PC-9 (cell line): ENCODE measurements at regions not wholly inside any gene's neighbourhood (a gene's known extent, or its start where the extent isn't known, plus 50 kb on each side); places are given as distances from the start of the nearest gene placed in this dataset.

ENCODE experiments used
- EZH2 ChIP-seq: fragments of 200-600 bp; sonication (generic); IDR thresholded peaks from 2 replicates; pipeline ENCODE4 v1.8.0; 2017; ENCODE audit warnings: antibody characterized with exemption, low read depth
- TF ChIP-seq, protein P1 (sequence below): fragments of 200-600 bp; sonication (generic); conservative IDR thresholded peaks from 2 replicates; pipeline ENCODE4 v1.6.1; 2017; ENCODE audit warnings: mixed run types, antibody characterized with exemption, mild to moderate bottlenecking, moderate library complexity

DNA sequence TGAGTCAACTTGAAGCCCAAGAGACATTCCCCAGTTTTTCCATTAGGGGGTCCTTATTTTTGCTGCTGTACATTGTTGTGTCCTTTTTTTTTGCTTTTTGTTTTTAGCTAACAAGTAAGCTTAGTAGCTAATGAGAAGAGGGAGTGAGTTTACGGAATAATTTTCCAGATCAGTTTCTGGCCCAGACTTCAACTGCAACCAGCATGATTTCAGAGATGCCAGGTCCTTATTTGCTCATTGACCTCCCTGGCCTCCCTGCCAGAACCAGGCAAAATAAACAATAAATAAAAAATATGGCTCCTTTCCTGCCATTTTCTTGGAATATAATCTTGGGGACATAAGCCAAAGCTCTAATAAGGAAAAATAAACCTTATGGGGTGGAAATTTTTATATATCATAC, 185.9 kb downstream of the FAT3 start:
- TF ChIP-seq, protein P1, sequence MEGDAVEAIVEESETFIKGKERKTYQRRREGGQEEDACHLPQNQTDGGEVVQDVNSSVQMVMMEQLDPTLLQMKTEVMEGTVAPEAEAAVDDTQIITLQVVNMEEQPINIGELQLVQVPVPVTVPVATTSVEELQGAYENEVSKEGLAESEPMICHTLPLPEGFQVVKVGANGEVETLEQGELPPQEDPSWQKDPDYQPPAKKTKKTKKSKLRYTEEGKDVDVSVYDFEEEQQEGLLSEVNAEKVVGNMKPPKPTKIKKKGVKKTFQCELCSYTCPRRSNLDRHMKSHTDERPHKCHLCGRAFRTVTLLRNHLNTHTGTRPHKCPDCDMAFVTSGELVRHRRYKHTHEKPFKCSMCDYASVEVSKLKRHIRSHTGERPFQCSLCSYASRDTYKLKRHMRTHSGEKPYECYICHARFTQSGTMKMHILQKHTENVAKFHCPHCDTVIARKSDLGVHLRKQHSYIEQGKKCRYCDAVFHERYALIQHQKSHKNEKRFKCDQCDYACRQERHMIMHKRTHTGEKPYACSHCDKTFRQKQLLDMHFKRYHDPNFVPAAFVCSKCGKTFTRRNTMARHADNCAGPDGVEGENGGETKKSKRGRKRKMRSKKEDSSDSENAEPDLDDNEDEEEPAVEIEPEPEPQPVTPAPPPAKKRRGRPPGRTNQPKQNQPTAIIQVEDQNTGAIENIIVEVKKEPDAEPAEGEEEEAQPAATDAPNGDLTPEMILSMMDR, result no peak
- TF ChIP-seq EZH2, result no peak
